GM12872 (cell line): ENCODE measurements at regions not wholly inside any gene's neighbourhood (a gene's known extent, or its start where the extent isn't known, plus 50 kb on each side); places are given as distances from the start of the nearest gene placed in this dataset.

Source experiments
- TF ChIP-seq, protein P1 (sequence below): IDR thresholded peaks from 3 replicates; pipeline ENCODE4 v1.5.1; 2011; ENCODE audit warnings: low read depth, mild to moderate bottlenecking, low read length, moderate library complexity; ENCODE audit not compliant: insufficient read depth

DNA sequence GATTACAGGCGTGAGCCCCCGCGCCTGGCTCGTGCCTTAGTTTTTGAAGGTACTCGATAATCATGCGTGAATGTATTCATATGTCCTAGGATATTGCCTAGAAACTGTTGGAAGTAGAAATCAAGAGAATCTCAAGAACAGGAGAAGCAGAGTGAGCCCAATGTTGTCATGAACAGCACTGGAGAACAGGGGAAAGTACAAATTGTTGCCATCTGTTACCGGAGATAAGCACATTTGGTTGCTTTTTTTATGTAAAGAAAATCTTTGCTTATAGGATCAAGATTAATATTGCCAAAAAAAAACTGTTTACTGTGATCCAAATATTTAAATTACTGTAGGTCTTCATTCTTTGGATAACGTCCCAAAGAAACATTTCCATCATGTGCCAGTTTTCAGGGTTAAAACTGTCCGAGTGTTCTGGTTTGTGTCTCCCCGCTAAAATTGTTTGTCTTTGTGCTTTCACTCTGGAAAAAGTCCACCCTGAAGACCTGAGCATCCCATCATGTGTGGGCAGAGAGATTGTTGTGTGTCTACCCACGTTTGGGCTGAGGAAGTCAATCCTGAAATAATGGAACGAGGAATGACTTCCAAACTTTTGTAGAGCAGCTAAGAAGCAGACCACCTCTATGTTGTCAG, 95.7 kb upstream of the CELF2 start:
- TF ChIP-seq, protein P1, sequence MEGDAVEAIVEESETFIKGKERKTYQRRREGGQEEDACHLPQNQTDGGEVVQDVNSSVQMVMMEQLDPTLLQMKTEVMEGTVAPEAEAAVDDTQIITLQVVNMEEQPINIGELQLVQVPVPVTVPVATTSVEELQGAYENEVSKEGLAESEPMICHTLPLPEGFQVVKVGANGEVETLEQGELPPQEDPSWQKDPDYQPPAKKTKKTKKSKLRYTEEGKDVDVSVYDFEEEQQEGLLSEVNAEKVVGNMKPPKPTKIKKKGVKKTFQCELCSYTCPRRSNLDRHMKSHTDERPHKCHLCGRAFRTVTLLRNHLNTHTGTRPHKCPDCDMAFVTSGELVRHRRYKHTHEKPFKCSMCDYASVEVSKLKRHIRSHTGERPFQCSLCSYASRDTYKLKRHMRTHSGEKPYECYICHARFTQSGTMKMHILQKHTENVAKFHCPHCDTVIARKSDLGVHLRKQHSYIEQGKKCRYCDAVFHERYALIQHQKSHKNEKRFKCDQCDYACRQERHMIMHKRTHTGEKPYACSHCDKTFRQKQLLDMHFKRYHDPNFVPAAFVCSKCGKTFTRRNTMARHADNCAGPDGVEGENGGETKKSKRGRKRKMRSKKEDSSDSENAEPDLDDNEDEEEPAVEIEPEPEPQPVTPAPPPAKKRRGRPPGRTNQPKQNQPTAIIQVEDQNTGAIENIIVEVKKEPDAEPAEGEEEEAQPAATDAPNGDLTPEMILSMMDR: no peak

DNA sequence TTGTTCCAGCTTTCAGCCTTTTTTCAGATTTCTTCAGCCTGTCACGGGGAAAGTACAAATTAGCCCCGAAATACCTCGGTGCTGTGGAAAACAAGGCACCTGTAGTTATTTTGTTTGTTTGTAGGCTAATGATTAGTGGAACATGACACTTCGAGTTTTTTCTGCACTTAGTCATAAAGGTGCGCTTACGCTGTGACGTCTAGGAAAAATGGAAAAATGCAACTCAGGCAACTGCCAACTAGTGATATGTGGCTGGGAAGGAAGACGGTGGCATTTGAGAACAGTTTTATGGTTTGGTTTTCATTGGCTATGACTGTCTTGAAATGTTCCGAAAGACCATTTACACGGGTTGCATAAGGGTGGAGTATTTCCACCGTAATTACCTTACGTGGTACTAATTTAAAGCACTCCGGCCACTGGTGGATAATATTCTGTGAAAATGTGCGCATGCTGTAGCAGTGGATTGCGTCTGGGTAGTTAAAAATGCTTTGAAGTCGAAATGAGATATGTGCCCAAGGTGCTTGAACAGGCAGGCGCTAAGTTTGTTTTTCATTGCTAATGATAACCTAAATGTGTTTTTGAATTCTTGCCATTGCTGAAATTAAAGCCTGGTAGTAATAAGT, 94.5 kb upstream of the CELF2 start:
- TF ChIP-seq, protein P1: no peak

DNA sequence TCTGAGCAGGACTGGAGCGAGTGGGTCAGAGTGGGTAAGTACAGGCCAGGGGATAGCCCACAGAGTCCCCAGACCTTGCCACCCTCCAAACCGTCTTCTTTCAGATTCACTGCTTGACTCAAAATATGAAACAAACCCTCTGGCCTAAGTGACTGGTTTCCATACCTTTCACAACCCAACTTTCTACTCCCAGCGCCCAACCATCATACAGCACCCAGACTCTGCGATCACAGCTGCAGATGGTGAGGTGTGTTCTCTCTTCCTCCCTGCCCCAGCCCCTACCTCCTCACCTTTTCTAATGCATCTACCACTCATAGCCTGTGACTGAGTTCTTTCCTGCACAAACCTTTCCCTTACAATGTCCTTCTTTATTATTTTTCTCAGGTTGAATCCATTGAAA, 92.0 kb upstream of the CELF2 start:
- TF ChIP-seq, protein P1: no peak

DNA sequence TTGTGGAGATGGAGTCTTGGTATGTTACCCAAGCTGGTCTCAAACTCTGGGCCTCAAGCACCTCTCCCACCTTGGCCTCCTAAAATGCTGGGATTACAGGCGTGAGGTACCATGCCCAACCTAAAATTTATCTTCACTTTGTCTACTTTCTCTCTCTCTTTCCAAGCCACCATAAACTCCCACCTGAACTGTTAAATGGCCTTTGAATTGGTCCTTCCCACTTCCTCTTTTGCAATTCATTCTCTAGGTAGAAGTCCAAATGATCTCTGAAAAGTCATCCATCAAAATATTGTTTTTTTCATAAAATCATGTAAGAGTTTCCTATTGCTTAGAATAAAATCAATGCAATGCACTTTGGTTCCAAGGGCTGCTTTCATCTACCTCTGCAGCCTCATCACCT, 90.1 kb upstream of the CELF2 start:
- TF ChIP-seq, protein P1: no peak

DNA sequence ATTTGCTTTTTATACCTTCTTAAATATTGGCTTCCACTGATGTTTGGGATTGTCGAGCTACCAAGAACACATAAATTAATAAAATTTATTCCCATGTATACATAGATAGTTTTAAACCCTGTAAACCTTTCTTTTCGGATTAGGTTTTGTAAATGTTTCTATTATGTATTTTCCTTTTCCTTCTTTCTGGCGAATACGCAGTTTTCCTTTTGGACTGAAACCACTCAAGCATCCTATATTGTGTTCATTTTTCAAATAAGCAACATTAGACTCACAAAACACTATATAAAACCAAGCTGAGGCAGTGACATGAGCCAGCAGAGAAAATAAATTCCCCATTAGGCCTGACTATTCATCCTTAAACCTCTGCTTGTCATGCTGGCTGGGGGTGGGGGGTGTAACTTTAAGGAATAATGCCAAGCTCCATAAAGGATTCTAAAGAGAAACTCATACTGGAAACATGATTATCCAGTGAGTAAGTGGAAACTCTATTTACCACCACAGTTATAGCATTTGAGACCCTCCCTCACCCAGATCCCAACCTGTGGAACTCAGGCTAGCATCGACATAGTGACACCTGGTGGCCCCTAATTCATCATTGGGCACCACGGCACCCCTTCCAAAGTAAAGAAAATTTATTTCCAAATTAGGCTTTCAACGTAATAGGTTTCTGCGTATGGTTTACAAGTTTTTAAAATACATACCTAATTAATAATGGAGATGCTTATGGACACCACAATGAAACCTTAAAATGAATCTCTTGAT, 86.5 kb upstream of the CELF2 start:
- TF ChIP-seq, protein P1: no peak

DNA sequence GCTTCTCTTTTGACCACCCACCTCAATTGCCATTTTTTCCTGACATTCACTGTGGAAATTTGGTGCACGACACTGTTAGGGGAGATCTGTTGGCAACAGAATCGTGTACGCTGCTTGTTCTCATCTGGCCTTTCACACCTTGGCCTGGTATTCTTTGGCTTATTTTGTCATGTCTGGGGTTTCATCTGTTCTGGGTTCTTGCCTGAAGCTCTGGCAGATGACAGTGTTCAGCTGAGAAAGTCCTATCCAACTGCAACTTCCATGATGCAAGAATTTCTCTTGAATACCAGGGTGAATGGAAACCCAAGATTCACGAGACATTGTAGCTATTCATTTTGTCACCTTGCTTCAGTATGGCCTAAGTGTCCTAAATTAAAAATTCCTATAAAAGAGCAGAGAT, 82.6 kb upstream of the CELF2 start:
- TF ChIP-seq, protein P1: no peak

DNA sequence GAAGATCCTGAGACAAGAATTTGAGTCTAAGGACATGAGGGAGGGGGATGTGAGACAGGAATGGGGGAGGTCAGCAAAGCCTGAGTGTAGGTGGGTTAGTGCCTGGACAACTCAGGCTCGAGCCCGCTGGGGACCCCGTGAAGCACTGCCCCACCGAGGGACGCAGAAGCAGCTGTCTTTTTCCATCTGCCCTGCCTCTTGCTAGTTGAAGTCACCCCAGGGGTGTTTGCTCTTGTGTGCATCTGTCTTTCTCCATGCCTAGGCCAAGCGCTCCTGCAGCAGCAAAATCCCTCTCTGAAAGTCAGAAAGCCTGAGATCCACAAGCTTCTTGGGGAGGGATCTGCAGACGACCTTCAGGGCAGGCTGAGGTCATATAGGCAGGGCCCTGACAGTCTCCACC, 79.0 kb upstream of the CELF2 start:
- TF ChIP-seq, protein P1: no peak
